HL-60/S4 (cell line): ENCODE measurements at regions not wholly inside any gene's neighbourhood (a gene's known extent, or its start where the extent isn't known, plus 50 kb on each side); places are given as distances from the start of the nearest gene placed in this dataset.

Experiments used
- in situ Hi-C: fragments of 300-500 bp; cut with MboI; formaldehyde crosslinking; loops from 2 replicates; pipeline ENCODE4 v1.14.3; 2022; ENCODE audit warnings: low sequenced_read_pairs

- in situ Hi-C loops, result no loop called here
Measured at GRCh38 chr20:50311308-50312001, 120.8 kb downstream of the CEBPB start.

GRCh38 chr20:50312002-50312681 lies 121.5 kb downstream of the CEBPB start:
- in situ Hi-C loops, result no loop called here

- in situ Hi-C loops, result no loop called here
Measured at GRCh38 chr20:50312682-50313521, 122.3 kb downstream of the CEBPB start.

GRCh38 chr20:50313522-50313820 lies 122.8 kb downstream of the CEBPB start:
- in situ Hi-C loops, result no loop called here

- in situ Hi-C loops, result no loop called here
Measured at GRCh38 chr20:50313827-50314677, 123.4 kb downstream of the CEBPB start.

GRCh38 chr20:50314678-50315335 lies 124.2 kb downstream of the CEBPB start:
- in situ Hi-C loops, result no loop called here

- in situ Hi-C loops, result no loop called here
Measured at GRCh38 chr20:50315586-50316551, 125.2 kb downstream of the CEBPB start.

GRCh38 chr20:50317116-50317515 lies 126.5 kb downstream of the CEBPB start:
- in situ Hi-C loops, result no loop called here

GRCh38 chr20:50317609-50318008 lies 127.0 kb downstream of the CEBPB start:
- in situ Hi-C loops, result no loop called here

- in situ Hi-C loops, result no loop called here
Measured at GRCh38 chr20:50318710-50319109, 128.1 kb downstream of the CEBPB start.

- in situ Hi-C loops, result no loop called here
Measured at GRCh38 chr20:50320005-50320900, 129.6 kb downstream of the CEBPB start.

GRCh38 chr20:50320901-50321796 lies 130.5 kb downstream of the CEBPB start:
- in situ Hi-C loops, result no loop called here

GRCh38 chr20:50321797-50322480 lies 131.3 kb downstream of the CEBPB start:
- in situ Hi-C loops, result no loop called here

- in situ Hi-C loops, result no loop called here
Measured at GRCh38 chr20:50322703-50323131, 132.1 kb downstream of the CEBPB start.

- in situ Hi-C loops, result no loop called here
Measured at GRCh38 chr20:50323209-50323608, 132.6 kb downstream of the CEBPB start.
